Thyroid gland (tissue), 4 donors: ENCODE measurements at regions not wholly inside any gene's neighbourhood (a gene's known extent, or its start where the extent isn't known, plus 50 kb on each side); places are given as distances from the start of the nearest gene placed in this dataset.

Source experiments
- DNase-seq, 2 donors: peaks; one replicate each; pipeline ENCODE4 v3.0.0-alpha.2; 2019
- H3K27ac ChIP-seq, 3 donors: fragments of 200-600 bp; sonication (generic); 1 replicate in 2 of 3; 2 replicates in 1 of 3; pipeline ENCODE4 v1.5.1; 2016 to 2019; ENCODE audit warnings: mild to moderate bottlenecking in 1 of 3, moderate library complexity in 1 of 3
- H3K27me3 ChIP-seq: fragments of 200-600 bp; sonication (generic); one replicate; pipeline ENCODE4 v1.5.1; 2019
- H3K36me3 ChIP-seq, 2 donors: fragments of 200-600 bp; sonication (generic); one replicate each; pipeline ENCODE4 v1.5.1; 2016 to 2019
- H3K4me1 ChIP-seq, 2 donors: fragments of 200-600 bp; sonication (generic); one replicate each; pipeline ENCODE4 v1.5.1; 2017 to 2019
- H3K4me3 ChIP-seq, 3 donors: fragments of 200-600 bp; sonication (generic); replicated peaks in 1 of 3; 1 replicate in 2 of 3; 2 replicates in 1 of 3; pipeline ENCODE4 v1.5.1; 2016; ENCODE audit warnings: mild to moderate bottlenecking in 1 of 3
- H3K9me3 ChIP-seq: fragments of 200-600 bp; sonication (generic); one replicate; pipeline ENCODE4 v1.5.1; 2017
- CTCF ChIP-seq, 6 experiments: fragments of 200-600 bp in 3 of 6; fragments of 450-650 bp in 3 of 6; sonication (generic) in 3 of 6; IDR thresholded peaks; one replicate each; pipeline ENCODE4 v1.5.1; 2016 to 2019; ENCODE audit warnings: antibody characterized with exemption in 6 of 6, mild to moderate bottlenecking in 2 of 6, inconsistent platforms in 1 of 6, moderate library complexity in 1 of 6
- POLR2A ChIP-seq, 2 donors: fragments of 450-650 bp; IDR thresholded peaks; one replicate each; pipeline ENCODE4 v1.6.1; 2017; ENCODE audit warnings: antibody characterized with exemption in 2 of 2, mild to moderate bottlenecking in 2 of 2, moderate library complexity in 1 of 2
- WGBS, 2 donors: methylation state at CpG; one replicate each; pipeline ENCODE4 v1.1.5; 2017; 5-methylcytosine and 5-hydroxymethylcytosine counted together
- intact Hi-C: fragments of 100-400 bp; cut with DNase I; formaldehyde crosslinking; loops from one replicate; pipeline ENCODE4 v1.15.1; 2023

GRCh38 chr2:14199040-14199439 is 433.5 kb upstream of the LRATD1 start:
- DNase-seq = peak; percentile 25 to 66
- Histone ChIP-seq H3K9me3 (no peaks in the 10 kb centered on the region), H3K36me3 (no peaks in the 10 kb centered on the region), H3K27me3 (no peaks in the 10 kb centered on the region), H3K4me3 (no peak overlapping the region), H3K27ac (no peak overlapping the region), H3K4me1 (no peaks in the 10 kb centered on the region)
- TF ChIP-seq CTCF (IDR thresholded peaks at IDR 0.05) = no peak
- 18 to 31% methylated on average over 3 of the region's 3 CpGs for WGBS, 2 donors
- intact Hi-C loops = no loop called here

GRCh38 chr2:14219306-14219705 is 413.2 kb upstream of the LRATD1 start:
- H3K27me3 ChIP-seq = no peaks in the 10 kb centered on the region
- H3K4me3 ChIP-seq = no peak overlapping the region
- TF ChIP-seq POLR2A (IDR thresholded peaks at IDR 0.05) (no peak), CTCF (IDR thresholded peaks at IDR 0.05) (no peak)
- no peak overlapping the region for H3K27ac ChIP-seq
- no peaks in the 10 kb centered on the region for H3K9me3 ChIP-seq
- H3K36me3 ChIP-seq = no peaks in the 10 kb centered on the region
- 69 to 74% methylated on average over 3 of the region's 3 CpGs for WGBS, 2 donors
- DNase-seq = no peak
- no peaks in the 10 kb centered on the region for H3K4me1 ChIP-seq
- intact Hi-C loops = no loop called here

DNA sequence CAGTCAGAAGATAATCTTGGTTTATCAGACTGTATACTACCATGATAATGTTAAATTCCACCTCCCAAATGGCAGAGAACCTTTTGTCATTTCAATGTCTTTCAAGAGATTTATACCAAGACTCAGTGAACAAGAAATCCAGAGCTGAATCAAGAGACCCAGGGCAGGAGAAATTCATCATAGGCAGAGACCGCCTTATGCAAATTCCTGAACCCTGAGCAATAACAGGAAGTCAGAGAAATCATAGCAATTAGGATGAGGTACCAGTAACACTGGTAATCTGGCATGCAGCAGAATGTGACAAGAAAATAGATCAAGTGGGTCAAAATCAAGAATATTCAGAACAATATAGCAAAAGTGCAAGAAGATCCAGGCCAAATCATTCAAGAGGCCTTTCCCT is 412.4 kb upstream of the LRATD1 start:
- no peaks in the 10 kb centered on the region for H3K9me3 ChIP-seq
- no peak for DNase-seq
- TF ChIP-seq POLR2A (IDR thresholded peaks at IDR 0.05) (no peak), CTCF (IDR thresholded peaks at IDR 0.05) (no peak)
- 84% methylated on average over 1 of the region's 1 CpG for WGBS, 2 donors
- H3K27me3 ChIP-seq = no peaks in the 10 kb centered on the region
- H3K4me1 ChIP-seq = no peaks in the 10 kb centered on the region
- H3K27ac ChIP-seq = no peak overlapping the region
- intact Hi-C loops = no loop called here
- no peaks in the 10 kb centered on the region for H3K36me3 ChIP-seq
- H3K4me3 ChIP-seq = no peak overlapping the region

- TF ChIP-seq CTCF (IDR thresholded peaks at IDR 0.05) (no peak), POLR2A (IDR thresholded peaks at IDR 0.05) (no peak)
- 68 to 93% methylated on average over 4 of the region's 4 CpGs for WGBS, 2 donors
- H3K36me3 ChIP-seq = no peaks in the 10 kb centered on the region
- no peak for DNase-seq
- no peaks in the 10 kb centered on the region for H3K27me3 ChIP-seq
- H3K4me3 ChIP-seq = no peak overlapping the region
- H3K9me3 ChIP-seq = no peaks in the 10 kb centered on the region
- intact Hi-C loops = no loop called here
- H3K4me1 ChIP-seq = no peaks in the 10 kb centered on the region
- no peak overlapping the region for H3K27ac ChIP-seq
Observed at GRCh38 chr2:14221466-14221865, 411.1 kb upstream of the LRATD1 start.

- Histone ChIP-seq H3K4me3 (no peak overlapping the region), H3K27ac (no peak overlapping the region), H3K4me1 (no peaks in the 10 kb centered on the region), H3K9me3 (no peaks in the 10 kb centered on the region), H3K36me3 (no peaks in the 10 kb centered on the region), H3K27me3 (no peaks in the 10 kb centered on the region)
- intact Hi-C loops = no loop called here
- 72 to 89% methylated on average over 1 of the region's 1 CpG for WGBS, 2 donors
- no peak for TF ChIP-seq POLR2A (IDR thresholded peaks at IDR 0.05)
- TF ChIP-seq CTCF (IDR thresholded peaks at IDR 0.05) = no peak
- DNase-seq = no peak
Observed at GRCh38 chr2:14223576-14223975, 408.9 kb upstream of the LRATD1 start.
